GM12892 (cell line): ENCODE measurements at regions not wholly inside any gene's neighbourhood (a gene's known extent, or its start where the extent isn't known, plus 50 kb on each side); places are given as distances from the start of the nearest gene placed in this dataset.
"Not testable (repeated sequence)": the region's sequence is repeated elsewhere in the genome, so short reads cannot be mapped to it uniquely, and the experiment has no call there.

Experiments used
- DNase-seq: peaks from one replicate; pipeline ENCODE4 v3.0.0; 2011; ENCODE audit not compliant: insufficient read length
- FAIRE-seq: peaks from 2 replicates; lab custom pipeline; 2011; peaks lifted over from hg19 to GRCh38; lab: Jason Lieb, UNC

DNA sequence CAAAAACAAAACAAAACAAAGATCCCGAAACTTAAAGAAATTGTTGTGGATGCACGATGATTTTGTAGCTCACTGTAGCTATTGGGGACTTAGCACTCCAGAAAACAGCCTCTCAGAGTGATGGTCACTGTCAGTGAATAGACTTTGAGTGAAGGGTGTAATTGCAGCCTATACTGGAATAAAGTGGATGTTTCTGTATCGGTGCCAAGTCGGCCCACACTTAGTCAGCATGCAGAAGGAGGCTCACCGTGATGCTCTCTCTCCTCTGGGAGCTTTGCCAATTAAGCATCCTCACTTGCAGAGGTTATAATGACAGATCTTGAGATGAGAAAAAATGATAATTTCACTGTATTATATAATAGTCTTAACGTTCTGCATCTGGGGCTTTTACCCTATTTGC lies 67.5 kb upstream of the SEC22B start:
- DNase-seq, FAIRE-seq: not testable (repeated sequence)

DNA sequence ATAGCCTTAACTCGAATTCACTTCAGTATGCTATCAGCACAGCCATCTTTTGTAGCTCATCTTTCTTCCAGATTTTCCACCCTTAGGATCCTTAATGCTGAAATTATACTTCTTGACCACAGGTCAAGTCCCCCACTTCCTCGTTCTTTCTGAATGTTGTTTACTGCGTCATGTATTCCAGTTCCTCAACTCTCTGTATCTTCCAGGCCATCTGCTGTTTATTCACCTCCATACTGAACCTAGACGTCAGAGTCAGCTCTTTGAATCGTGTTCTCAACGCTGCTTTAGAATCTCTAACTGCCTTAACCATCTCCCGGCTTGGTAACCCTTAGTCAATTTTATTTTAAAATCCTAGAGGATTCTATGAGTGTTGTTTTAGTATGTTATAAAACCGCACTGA lies 66.3 kb upstream of the SEC22B start:
- not testable (repeated sequence) for FAIRE-seq, DNase-seq

- FAIRE-seq: not testable (repeated sequence)
Observed at GRCh38 chr1:120241868-120242267, 65.5 kb upstream of the SEC22B start.

DNA sequence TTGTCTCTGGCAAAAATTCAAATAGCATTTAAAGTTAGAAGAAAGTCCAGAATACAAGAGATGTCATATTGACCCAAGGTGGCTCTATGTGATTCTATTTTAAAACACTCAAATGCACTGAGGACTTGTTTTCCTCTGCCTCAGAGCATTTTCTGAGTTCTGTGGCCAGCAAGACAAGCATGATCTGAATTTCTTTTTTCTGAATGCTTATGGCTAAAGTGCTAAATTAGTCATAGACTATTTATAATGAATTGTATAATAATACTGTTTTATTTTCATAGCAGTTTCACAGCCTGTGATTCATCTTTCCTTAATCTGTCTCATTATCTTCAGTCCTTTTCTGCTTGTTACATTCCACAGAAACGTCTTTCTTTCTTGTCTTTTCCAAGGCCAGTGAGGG lies 63.9 kb upstream of the SEC22B start:
- not testable (repeated sequence) for FAIRE-seq, DNase-seq

More at GRCh38 chr1:120241868-120242267, 65.5 kb upstream of the SEC22B start:
- not testable (repeated sequence) for DNase-seq

DNA sequence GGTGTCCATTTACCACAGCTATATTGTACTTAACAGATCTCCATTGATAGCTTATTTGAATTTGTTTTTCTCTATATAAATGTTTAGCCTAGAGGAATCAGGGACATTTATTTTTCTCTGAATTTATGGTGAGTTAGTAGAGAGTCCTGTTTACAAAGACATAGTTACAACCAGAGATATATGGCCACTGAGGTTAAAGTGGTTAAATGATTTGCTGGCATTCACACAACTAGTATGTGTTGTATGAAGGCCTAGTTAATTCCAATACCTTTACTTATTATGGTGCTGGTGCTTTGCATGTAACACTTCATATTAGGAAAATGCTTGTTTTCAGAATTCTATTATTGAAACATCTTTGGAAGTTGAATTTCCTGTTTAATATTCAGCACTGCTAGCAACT lies 63.0 kb upstream of the SEC22B start:
- FAIRE-seq: not testable (repeated sequence)

DNA sequence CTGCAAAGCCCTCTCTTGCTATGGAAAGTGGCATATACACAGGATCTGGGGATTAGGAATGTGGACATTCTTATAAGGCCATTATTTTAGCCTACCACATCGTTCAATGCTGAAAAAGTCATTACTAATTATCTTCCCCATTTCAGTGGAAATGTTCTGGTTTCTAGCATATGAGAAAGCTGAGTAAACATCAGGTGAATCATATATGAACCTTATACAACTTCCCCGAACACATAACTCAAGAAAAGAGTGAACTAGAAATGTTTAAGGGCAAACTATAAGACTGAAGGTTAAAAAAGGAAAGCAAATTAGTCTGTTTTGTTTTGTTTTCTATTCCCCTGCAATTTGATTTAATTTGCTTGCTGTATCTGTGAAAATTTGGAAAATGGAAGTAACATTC lies 62.5 kb upstream of the SEC22B start:
- FAIRE-seq, DNase-seq: not testable (repeated sequence)

More for the DNA sequence above, 63.0 kb upstream of the SEC22B start:
- not testable (repeated sequence) for DNase-seq

- not testable (repeated sequence) for DNase-seq, FAIRE-seq
Observed at GRCh38 chr1:120233661-120234018, 57.3 kb upstream of the SEC22B start.

DNA sequence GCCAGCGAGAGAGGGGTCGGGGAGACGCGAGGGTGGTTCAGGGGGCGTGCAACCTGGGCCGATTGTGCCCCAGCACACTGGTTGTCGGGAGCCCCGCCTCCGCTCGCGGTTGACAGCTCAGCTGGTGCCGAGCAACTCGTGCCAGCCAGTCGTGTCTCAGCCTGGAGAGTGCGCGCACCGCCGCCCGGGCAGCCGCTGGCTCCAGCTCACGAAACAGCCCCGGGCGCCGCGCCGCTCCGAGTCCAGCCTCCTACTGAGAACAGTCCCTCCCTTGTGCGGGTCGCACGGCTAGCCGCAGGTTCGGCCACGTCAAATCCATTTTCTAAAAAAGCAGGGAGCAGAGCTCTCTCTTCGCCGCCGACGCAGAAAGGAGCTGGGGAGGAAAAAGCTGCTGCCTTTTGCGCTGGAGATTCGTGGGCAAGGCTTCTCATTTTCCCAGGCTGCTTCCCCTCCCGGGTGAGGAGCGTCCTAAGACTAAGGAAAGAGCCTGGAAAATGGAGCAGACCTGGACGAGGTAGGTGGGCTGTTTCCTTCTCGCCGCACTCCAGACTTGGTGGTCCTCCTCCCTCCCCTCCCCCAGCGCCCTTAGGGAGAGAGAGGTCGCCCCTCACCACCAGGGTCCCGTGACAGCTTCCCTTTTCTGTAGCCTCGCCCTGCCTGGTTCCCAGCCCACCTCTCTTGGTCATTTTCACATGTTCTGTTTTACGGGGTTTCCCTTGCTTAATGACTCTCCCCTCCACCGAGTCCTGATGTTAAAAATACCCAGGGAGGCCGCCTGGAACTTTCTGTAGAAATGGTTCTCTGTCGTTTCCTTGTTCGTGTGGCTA lies 56.7 kb upstream of the SEC22B start:
- DNase-seq, FAIRE-seq: not testable (repeated sequence)

DNA sequence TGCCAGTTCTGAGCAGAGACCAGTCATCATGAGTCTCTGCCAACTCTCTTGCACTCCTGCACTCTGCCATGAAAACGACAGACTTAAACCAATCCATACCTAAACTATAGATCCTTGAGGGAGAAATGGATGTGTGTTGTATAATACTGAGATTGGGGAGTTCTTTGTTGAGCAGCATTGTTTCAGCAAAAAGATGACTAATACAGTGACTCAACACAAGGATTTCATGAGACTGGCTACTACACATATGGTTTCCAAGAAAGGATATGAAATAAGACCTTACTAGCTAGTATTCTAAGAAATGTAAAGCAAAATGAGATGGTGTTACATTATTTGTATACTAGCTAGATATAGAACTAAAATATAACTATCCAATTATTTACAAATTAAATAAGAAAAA lies 53.5 kb upstream of the SEC22B start:
- FAIRE-seq: not testable (repeated sequence)

More for the DNA sequence above, 53.5 kb upstream of the SEC22B start:
- not testable (repeated sequence) for DNase-seq
